Thoracic aorta (tissue), 2 donors: ENCODE measurements at regions not wholly inside any gene's neighbourhood (a gene's known extent, or its start where the extent isn't known, plus 50 kb on each side); places are given as distances from the start of the nearest gene placed in this dataset.

Experiments
- ATAC-seq: fragments of 150-250 bp; one replicate; pipeline ENCODE4 v1.8.0; 2017; ENCODE audit warnings: low read depth; ENCODE audit not compliant: insufficient number of reproducible peaks, low FRiP score
- DNase-seq: peaks from one replicate; pipeline ENCODE4 v3.0.0-alpha.2; 2020; ENCODE audit warnings: low spot score
- H3K27ac ChIP-seq, 2 donors: fragments of 200-600 bp; sonication (generic); 1 replicate in 1 of 2; 2 replicates in 1 of 2; pipeline ENCODE4 v1.5.1; 2016; ENCODE audit warnings: mild to moderate bottlenecking in 2 of 2, moderate library complexity in 2 of 2
- H3K27me3 ChIP-seq: fragments of 200-600 bp; sonication (generic); replicated peaks from 2 replicates; pipeline ENCODE4 v1.6.0; 2016; ENCODE audit warnings: mild to moderate bottlenecking; ENCODE audit not compliant: insufficient read depth
- H3K36me3 ChIP-seq: fragments of 200-600 bp; sonication (generic); one replicate; pipeline ENCODE4 v1.5.1; 2016
- H3K4me1 ChIP-seq, 2 donors: fragments of 200-600 bp; sonication (generic); 1 replicate in 1 of 2; 2 replicates in 1 of 2; pipeline versions ENCODE4 v1.5.1 to v1.6.0; 2016; ENCODE audit warnings: low read depth in 2 of 2, mild to moderate bottlenecking in 1 of 2; ENCODE audit not compliant: control insufficient read depth in 1 of 2
- H3K4me3 ChIP-seq: fragments of 200-600 bp; sonication (generic); 2 replicates; pipeline ENCODE4 v1.5.1; 2016; ENCODE audit warnings: mild to moderate bottlenecking
- H3K9me3 ChIP-seq: fragments of 200-600 bp; sonication (generic); 2 replicates; pipeline ENCODE4 v1.5.1; 2016
- TF ChIP-seq, protein P1 (sequence below): fragments of 200-600 bp; sonication (generic); IDR thresholded peaks from one replicate; pipeline ENCODE4 v1.5.1; 2019; ENCODE audit warnings: antibody characterized with exemption

DNA sequence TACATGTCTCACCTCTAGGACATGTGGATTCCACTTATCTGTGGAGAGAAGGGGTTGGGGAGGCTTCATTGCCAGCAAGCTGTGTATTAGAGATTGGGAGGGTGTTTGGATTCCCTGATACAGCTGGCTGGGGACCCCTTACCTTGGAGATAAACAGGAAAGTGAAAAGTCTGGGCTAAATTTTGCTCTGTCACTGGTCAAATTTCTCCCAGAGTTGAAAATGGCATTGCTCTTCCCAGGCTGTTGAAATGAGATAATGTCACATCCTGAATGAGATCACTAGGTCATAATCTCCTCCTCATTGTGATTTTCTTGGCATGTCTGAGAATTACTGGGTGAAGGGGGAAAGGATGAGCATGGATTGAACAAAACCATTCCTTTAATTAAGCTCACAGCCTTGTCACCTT lies 265.0 kb upstream of the PARD3B start:
- H3K36me3 ChIP-seq, result no peaks in the 10 kb centered on the region
- no peak overlapping the region for H3K4me3 ChIP-seq
- H3K4me1 ChIP-seq, result peaks cover 6 to 11% of the 10 kb centered on the region in 2 donors
- no peaks in the 10 kb centered on the region for H3K27me3 ChIP-seq
- DNase-seq (no peak), ATAC-seq (no peak)
- TF ChIP-seq, protein P1, sequence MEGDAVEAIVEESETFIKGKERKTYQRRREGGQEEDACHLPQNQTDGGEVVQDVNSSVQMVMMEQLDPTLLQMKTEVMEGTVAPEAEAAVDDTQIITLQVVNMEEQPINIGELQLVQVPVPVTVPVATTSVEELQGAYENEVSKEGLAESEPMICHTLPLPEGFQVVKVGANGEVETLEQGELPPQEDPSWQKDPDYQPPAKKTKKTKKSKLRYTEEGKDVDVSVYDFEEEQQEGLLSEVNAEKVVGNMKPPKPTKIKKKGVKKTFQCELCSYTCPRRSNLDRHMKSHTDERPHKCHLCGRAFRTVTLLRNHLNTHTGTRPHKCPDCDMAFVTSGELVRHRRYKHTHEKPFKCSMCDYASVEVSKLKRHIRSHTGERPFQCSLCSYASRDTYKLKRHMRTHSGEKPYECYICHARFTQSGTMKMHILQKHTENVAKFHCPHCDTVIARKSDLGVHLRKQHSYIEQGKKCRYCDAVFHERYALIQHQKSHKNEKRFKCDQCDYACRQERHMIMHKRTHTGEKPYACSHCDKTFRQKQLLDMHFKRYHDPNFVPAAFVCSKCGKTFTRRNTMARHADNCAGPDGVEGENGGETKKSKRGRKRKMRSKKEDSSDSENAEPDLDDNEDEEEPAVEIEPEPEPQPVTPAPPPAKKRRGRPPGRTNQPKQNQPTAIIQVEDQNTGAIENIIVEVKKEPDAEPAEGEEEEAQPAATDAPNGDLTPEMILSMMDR, result no peak
- no peaks in the 10 kb centered on the region for H3K9me3 ChIP-seq
- H3K27ac ChIP-seq, result no peak overlapping the region

DNA sequence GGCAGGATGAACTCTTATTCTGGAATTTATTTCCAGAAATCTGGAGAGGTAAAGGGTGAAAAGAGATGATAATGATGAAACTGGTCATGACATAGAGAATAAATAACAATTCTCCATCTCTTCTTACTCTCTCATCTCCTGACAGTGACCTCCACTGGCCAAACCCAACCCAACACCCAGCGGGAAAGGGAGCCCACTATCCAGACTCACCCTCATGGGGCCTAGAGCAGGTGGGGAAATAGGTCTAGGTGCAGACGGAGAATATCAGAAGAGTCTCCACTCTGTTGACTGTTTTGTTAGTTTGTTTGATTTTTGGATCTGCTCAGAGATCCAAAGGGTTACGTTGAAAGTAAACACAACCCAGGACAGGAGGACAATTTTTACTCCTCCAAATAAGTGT lies 263.2 kb upstream of the PARD3B start:
- TF ChIP-seq, protein P1, result no peak
- no peak for ATAC-seq
- no peak for DNase-seq
- no peaks in the 10 kb centered on the region for H3K27me3 ChIP-seq
- H3K4me1 ChIP-seq, result peaks cover 6 to 9% of the 10 kb centered on the region in 2 donors
- H3K4me3 ChIP-seq, result no peak overlapping the region
- H3K36me3 ChIP-seq, result no peaks in the 10 kb centered on the region
- H3K9me3 ChIP-seq, result no peaks in the 10 kb centered on the region
- no peak overlapping the region for H3K27ac ChIP-seq

DNA sequence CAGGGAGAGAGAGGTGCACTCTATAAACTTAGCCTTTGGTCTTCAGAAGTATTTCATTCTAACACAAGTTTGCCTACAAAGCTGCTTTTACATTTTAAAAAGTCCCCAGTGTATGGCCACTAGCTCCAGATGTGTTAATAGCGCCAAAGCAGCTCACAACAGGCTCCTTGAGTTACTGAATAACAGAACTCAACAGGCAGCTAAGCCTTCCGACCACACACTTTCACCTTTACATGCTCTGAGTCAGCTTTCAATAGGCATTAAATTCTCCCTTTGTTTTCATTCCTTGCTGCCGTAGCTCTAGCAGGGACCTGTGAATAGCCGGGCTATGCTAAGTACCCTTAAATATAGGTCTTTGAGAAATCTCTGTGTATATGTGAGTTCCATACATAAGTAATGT lies 262.8 kb upstream of the PARD3B start:
- Histone ChIP-seq H3K4me1 (peaks cover 6 to 9% of the 10 kb centered on the region in 2 donors), H3K27me3 (no peaks in the 10 kb centered on the region), H3K27ac (no peak overlapping the region), H3K36me3 (no peaks in the 10 kb centered on the region), H3K4me3 (no peak overlapping the region), H3K9me3 (no peaks in the 10 kb centered on the region)
- DNase-seq, result no peak
- no peak for ATAC-seq
- TF ChIP-seq, protein P1, result no peak

DNA sequence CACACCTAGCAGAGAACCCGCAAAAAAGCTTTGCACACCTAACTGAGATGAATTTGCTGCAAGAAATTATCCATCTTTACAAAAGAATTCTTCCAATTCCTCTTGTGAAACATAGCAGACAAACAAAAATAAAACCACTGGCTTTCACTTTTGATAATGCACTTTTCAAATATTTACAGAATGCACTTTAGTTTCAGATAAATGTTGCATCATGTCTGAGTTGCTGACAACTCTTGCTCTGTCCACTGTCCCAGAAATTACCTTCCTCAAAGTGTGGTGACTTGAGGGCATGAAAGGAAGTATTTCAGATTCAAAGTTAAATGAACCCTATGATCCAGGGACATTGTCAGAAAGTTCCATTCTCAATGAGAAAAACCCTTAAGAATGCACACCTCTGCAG lies 256.2 kb upstream of the PARD3B start:
- H3K27ac ChIP-seq, result no peak overlapping the region
- H3K27me3 ChIP-seq, result no peaks in the 10 kb centered on the region
- H3K9me3 ChIP-seq, result no peaks in the 10 kb centered on the region
- no peaks in the 10 kb centered on the region for H3K4me1 ChIP-seq
- TF ChIP-seq, protein P1, result no peak
- H3K4me3 ChIP-seq, result no peak overlapping the region
- ATAC-seq (no peak), DNase-seq (no peak)
- no peaks in the 10 kb centered on the region for H3K36me3 ChIP-seq

DNA sequence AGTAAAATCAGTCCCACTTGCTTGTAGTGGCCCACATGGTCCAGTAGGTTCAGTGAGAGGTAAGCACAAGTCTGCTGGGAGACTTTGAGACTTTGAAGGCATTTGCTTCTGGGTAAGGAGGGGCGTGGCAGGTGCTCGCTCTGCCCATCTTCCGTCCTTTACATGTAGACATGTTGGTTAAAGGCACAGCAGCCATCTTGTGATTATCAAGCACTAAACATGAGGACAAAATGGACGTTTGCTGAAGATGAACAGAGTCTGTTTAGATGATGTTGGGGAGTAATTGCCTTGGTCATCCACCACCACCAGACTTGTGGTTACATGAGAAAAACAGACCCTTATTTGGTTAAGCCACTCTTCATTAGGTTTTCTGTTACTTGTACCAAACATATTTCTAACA lies 252.8 kb upstream of the PARD3B start:
- no peak for DNase-seq
- no peak for ATAC-seq
- H3K27me3 ChIP-seq, result no peaks in the 10 kb centered on the region
- no peaks in the 10 kb centered on the region for H3K36me3 ChIP-seq
- H3K27ac ChIP-seq, result no peak overlapping the region
- no peaks in the 10 kb centered on the region for H3K4me1 ChIP-seq
- TF ChIP-seq, protein P1, result no peak
- no peak overlapping the region for H3K4me3 ChIP-seq
- H3K9me3 ChIP-seq, result no peaks in the 10 kb centered on the region
